Keratinocyte (primary cell): ENCODE measurements at regions not wholly inside any gene's neighbourhood (a gene's known extent, or its start where the extent isn't known, plus 50 kb on each side); places are given as distances from the start of the nearest gene placed in this dataset.

Source experiments
- DNase-seq: peaks from one replicate; pipeline ENCODE4 v3.0.0-alpha.2; 2011; ENCODE audit warnings: low read depth, missing footprints, low spot score
- FAIRE-seq: peaks from 2 replicates; lab custom pipeline; 2011; peaks lifted over from hg19 to GRCh38; lab: Jason Lieb, UNC
- H2AFZ ChIP-seq: 2 replicates; pipeline ENCODE4 v1.6.0; 2012; ENCODE audit warnings: low read length, control low read depth, inconsistent platforms; ENCODE audit not compliant: control insufficient read depth
- H3K27ac ChIP-seq: 2 replicates; pipeline ENCODE4 v1.5.1; 2011; ENCODE audit warnings: low read length; ENCODE audit not compliant: control insufficient read depth, insufficient read depth
- H3K27me3 ChIP-seq: 3 replicates; pipeline ENCODE4 v1.6.0; 2011; ENCODE audit warnings: low read length; ENCODE audit not compliant: control insufficient read depth, insufficient read depth; ENCODE audit errors: extremely low read depth
- H3K36me3 ChIP-seq, 2 experiments: 2 replicates in 1 of 2; 3 replicates in 1 of 2; pipeline ENCODE4 v1.5.1; 2011; ENCODE audit warnings: low read length in 2 of 2, mild to moderate bottlenecking in 1 of 2; ENCODE audit not compliant: control insufficient read depth in 2 of 2, insufficient read depth in 2 of 2; ENCODE audit errors: extremely low read depth in 1 of 2
- H3K4me1 ChIP-seq: 3 replicates; pipeline ENCODE4 v1.5.1; 2011; ENCODE audit warnings: low read length; ENCODE audit not compliant: control insufficient read depth, insufficient read depth; ENCODE audit errors: extremely low read depth
- H3K4me2 ChIP-seq: 3 replicates; pipeline ENCODE4 v1.6.0; 2011; ENCODE audit warnings: low read depth, low read length; ENCODE audit not compliant: control insufficient read depth, insufficient read depth; ENCODE audit errors: extremely low read depth
- H3K4me3 ChIP-seq, 3 experiments: fragments of 200-600 bp in 1 of 3; sonication (generic) in 1 of 3; 2 replicates in 2 of 3; 3 replicates in 1 of 3; pipeline ENCODE4 v1.5.1; 2011 to 2016; ENCODE audit warnings: low read length in 3 of 3, mild to moderate bottlenecking in 3 of 3, control low read depth in 2 of 3, inconsistent platforms in 1 of 3, low read depth in 1 of 3, mixed read lengths in 1 of 3, mixed run types in 1 of 3, moderate library complexity in 1 of 3; ENCODE audit not compliant: control insufficient read depth in 2 of 3, insufficient read depth in 2 of 3; ENCODE audit errors: extremely low read depth in 1 of 3
- H3K79me2 ChIP-seq: 2 replicates; pipeline ENCODE4 v1.6.0; 2012; ENCODE audit warnings: low read length; ENCODE audit not compliant: control insufficient read depth, insufficient read depth
- H3K9ac ChIP-seq: 3 replicates; pipeline ENCODE4 v1.6.0; 2011; ENCODE audit warnings: low read length; ENCODE audit not compliant: control insufficient read depth, insufficient read depth; ENCODE audit errors: extremely low read depth
- H3K9me1 ChIP-seq: 3 replicates; pipeline ENCODE4 v1.6.0; 2011; ENCODE audit warnings: low read length; ENCODE audit not compliant: control insufficient read depth, insufficient read depth; ENCODE audit errors: extremely low read depth
- H3K9me3 ChIP-seq: 2 replicates; pipeline ENCODE4 v1.5.1; 2012; ENCODE audit warnings: low read depth, low read length; ENCODE audit not compliant: control insufficient read depth
- H4K20me1 ChIP-seq: 3 replicates; pipeline ENCODE4 v1.6.0; 2011; ENCODE audit warnings: low read length; ENCODE audit not compliant: control insufficient read depth, insufficient read depth; ENCODE audit errors: extremely low read depth
- CTCF ChIP-seq, 3 experiments: IDR thresholded peaks in 1 of 3; conservative IDR thresholded peaks in 1 of 3; optimal IDR thresholded peaks in 1 of 3; 2 replicates in 2 of 3; 3 replicates in 1 of 3; pipeline versions ENCODE3 to v1.5.1; 2011; ENCODE audit warnings: low read length in 3 of 3, mild to moderate bottlenecking in 3 of 3, moderate library complexity in 2 of 3, control low read depth in 1 of 3, inconsistent platforms in 1 of 3; ENCODE audit not compliant: insufficient read depth in 2 of 3; ENCODE audit errors: extremely low read depth in 1 of 3
- EZH2 ChIP-seq: IDR thresholded peaks from one replicate; pipeline ENCODE4 v1.6.1; 2012; ENCODE audit warnings: inconsistent platforms, mild to moderate bottlenecking, low read length, moderate library complexity
- dilution Hi-C: fragments of 300-500 bp; cut with MboI; formaldehyde crosslinking; loops from one replicate; pipeline ENCODE4 v1.7.0; 2020; ENCODE audit warnings: low sequenced_read_pairs; ENCODE audit not compliant: extremely low pct_ligation_motif_present

GRCh38 chr7:69176841-69177240, 421.4 kb upstream of the AUTS2 start:
- Histone ChIP-seq H3K36me3 (no peaks in the 10 kb centered on the region), H3K27me3 (no peaks in the 10 kb centered on the region), H3K4me1 (no peaks in the 10 kb centered on the region), H3K9me3 (no peaks in the 10 kb centered on the region), H2AFZ (no peak overlapping the region), H3K79me2 (no peaks in the 10 kb centered on the region), H3K4me3 (no peak overlapping the region), H3K4me2 (no peak overlapping the region), H4K20me1 (no peaks in the 10 kb centered on the region), H3K27ac (no peak overlapping the region), H3K9ac (no peak overlapping the region), H3K9me1 (no peaks in the 10 kb centered on the region)
- FAIRE-seq (no peak), DNase-seq (no peak)
- TF ChIP-seq CTCF (optimal IDR thresholded peaks at IDR 0.05 in 1 of 3, IDR thresholded peaks at IDR 0.05 in 1 of 3, conservative IDR thresholded peaks at IDR 0.05 in 1 of 3; ENCODE audit: extremely low read depth in 1 of 3, insufficient read depth in 2 of 3, low read length in 3 of 3) (no peak), EZH2 (no peak)
- dilution Hi-C loops, result no loop called here

GRCh38 chr7:69177461-69177861, 420.8 kb upstream of the AUTS2 start:
- TF ChIP-seq EZH2 (no peak), CTCF (optimal IDR thresholded peaks at IDR 0.05 in 1 of 3, IDR thresholded peaks at IDR 0.05 in 1 of 3, conservative IDR thresholded peaks at IDR 0.05 in 1 of 3; ENCODE audit: extremely low read depth in 1 of 3, insufficient read depth in 2 of 3, low read length in 3 of 3) (no peak)
- Histone ChIP-seq H3K36me3 (no peaks in the 10 kb centered on the region), H3K4me2 (no peak overlapping the region), H3K4me3 (no peak overlapping the region), H3K79me2 (no peaks in the 10 kb centered on the region), H3K4me1 (no peaks in the 10 kb centered on the region), H3K27me3 (no peaks in the 10 kb centered on the region), H3K9ac (no peak overlapping the region), H2AFZ (no peak overlapping the region), H3K9me1 (no peaks in the 10 kb centered on the region), H3K27ac (no peak overlapping the region), H3K9me3 (no peaks in the 10 kb centered on the region), H4K20me1 (no peaks in the 10 kb centered on the region)
- FAIRE-seq, result no peak
- dilution Hi-C loops, result no loop called here
- no peak for DNase-seq
